ENCODE measurements at regions not wholly inside any gene's neighbourhood (a gene's known extent, or its start where the extent isn't known, plus 50 kb on each side); places are given as distances from the start of the nearest gene placed in this dataset.

DNA sequence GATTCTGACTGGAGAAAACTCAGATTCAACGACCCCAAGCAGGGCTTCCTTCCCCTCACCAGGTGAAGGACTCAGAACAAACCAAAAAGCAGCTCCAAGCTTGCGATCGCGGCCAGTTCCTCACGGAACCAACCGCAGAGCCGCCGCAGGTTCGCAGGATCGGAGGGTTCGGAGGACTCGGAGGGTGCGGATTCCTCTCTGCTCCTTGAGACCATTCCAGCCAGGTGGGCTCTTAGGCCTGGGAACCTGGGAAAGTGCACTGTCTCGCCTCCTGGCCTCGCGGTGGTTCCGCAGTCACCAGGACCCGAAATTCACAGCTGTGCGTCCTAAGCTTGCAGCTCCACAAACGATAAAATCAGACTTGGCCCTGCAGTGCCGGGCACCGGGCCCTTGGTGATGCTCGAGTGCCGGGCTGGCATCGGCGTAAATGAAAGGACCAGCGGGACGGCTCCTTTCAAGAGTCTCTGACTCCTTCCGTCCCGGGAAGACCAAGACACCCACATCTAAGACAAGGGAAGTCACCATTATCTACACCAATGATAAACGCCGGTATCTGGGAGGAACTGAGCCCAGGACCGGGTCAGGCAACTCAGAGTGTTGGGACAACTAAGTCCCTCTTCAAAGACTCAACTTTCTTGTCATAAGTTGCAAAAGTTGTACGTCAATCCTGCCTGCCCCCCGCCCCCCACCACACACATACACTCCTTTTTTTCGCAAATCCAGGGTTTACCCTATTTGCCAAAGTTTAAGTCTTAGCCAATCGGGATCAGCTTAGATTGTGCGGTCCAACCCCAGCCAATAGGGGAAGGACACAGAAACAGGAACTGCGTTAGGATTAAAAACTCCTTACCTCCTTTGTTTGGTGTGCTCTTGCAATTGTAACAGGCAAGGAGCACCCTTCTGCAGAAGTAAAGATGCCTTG lies 69.8 kb upstream of the PRSS16 start:
- peak overlapping the region; percentile 59; the same call in 1 of the 2 replicates for H2BK20ac ChIP-seq (ENCODE audit: low read depth, low read length)
- peak overlapping the region; percentile 80 for H4K91ac ChIP-seq (ENCODE audit: insufficient read depth, low read depth, low read length)
- H3K56ac ChIP-seq (ENCODE audit: extremely low read depth, insufficient read depth, low read length) = peak overlapping the region; percentile 91
- H3K4ac ChIP-seq (ENCODE audit: low read depth, low read length) = peak overlapping the region; percentile 82
- BruUV-seq (replicated peaks) = no TSS peak
- peak overlapping the region; percentile 95 for H3K4me3 ChIP-seq (ENCODE audit: insufficient read depth, low read depth, low read length)
- peak overlapping the region; percentile 75 for H2BK120ac ChIP-seq (ENCODE audit: low read depth, low read length)
- H3K36me3 ChIP-seq (ENCODE audit: control insufficient read depth, insufficient read depth, low read length) = no peaks in the 10 kb centered on the region
- H2BK15ac ChIP-seq (ENCODE audit: low read depth, low read length) = peak overlapping the region; percentile 96; the same call in 2 of the 3 replicates
- ATAC-seq (ENCODE audit: low read depth) = peak; percentile 92
- peak overlapping the region; percentile 85 for H2BK5ac ChIP-seq (ENCODE audit: low read depth, low read length, poor library complexity, severe bottlenecking)
- 0% methylated on average over 5 of the region's 39 CpGs; no CpG with 5 or more reads in 1 of the 2 experiments for WGBS, 2 experiments (ENCODE audit: extremely low coverage in 2 of 2, insufficient read length in 1 of 2)
- H2AFZ ChIP-seq (replicated peaks; ENCODE audit: low read length, poor library complexity) = peak overlapping the region; percentile 97
- H3K4me1 ChIP-seq (ENCODE audit: control insufficient read depth, insufficient read depth, low read length) = 0 out of 2 replicates have a peak, but pooled peaks cover 1% of the 10 kb centered on the region
- dilution Hi-C loops (cut with HindIII; ENCODE audit: low sequenced_read_pairs, unreplicated experiment) = no loop called here
- H3K9me3 ChIP-seq (ENCODE audit: control insufficient read depth, insufficient read depth, low read length) = no peaks in the 10 kb centered on the region
- H3K79me1 ChIP-seq (ENCODE audit: low read depth in 1 of 2, low read length in 2 of 2) = no peaks in the 10 kb centered on the region
- H3K27ac ChIP-seq (ENCODE audit: insufficient read depth, low read length) = peak overlapping the region; percentile 91
- peak overlapping the region; percentile 86 for H3K9ac ChIP-seq (ENCODE audit: low read depth, low read length)
- ChIA-PET POLR2A (ENCODE audit: unreplicated experiment) (interaction anchor here (0.6 to 1.7 kb wide), 3 partner anchors 16 to 1156 kb away, joined by 3 to 16 read pairs (median 6); a partner anchor contains a TSS), CTCF (interaction anchor here (0.5 to 1.1 kb wide), 4 partner anchors 11 to 1700 kb away, joined by 3 to 8 read pairs (median 3); no protein-coding TSS in a partner anchor)
- H3K18ac ChIP-seq (ENCODE audit: low read depth, low read length) = peak overlapping the region; percentile 92
- DNase-seq = peak; percentile 94
- H4K5ac ChIP-seq (ENCODE audit: low read depth, low read length) = peak overlapping the region; percentile 90
- H2AK5ac ChIP-seq (ENCODE audit: low read depth, low read length) = peak overlapping the region; percentile 67
- no peaks in the 10 kb centered on the region for H4K20me1 ChIP-seq (ENCODE audit: insufficient read depth, low read length)
- H3K14ac ChIP-seq (replicated peaks; ENCODE audit: low read depth, low read length) = peak overlapping the region; percentile 88
- 0 out of 2 replicates have a peak, but pooled peaks cover 3% of the 10 kb centered on the region for H3K9me1 ChIP-seq (ENCODE audit: insufficient read depth, low read length)
- in situ Hi-C loops (cut with MboI; ENCODE audit: low sequenced_read_pairs) = no loop called here
- intact Hi-C loops (cut with micrococcal nuclease) = loop anchor here (1.0 kb wide), 2 partner anchors 11 to 50 kb away; no protein-coding TSS in a partner anchor
- peak overlapping the region; percentile 79 for H2AK9ac ChIP-seq (replicated peaks; ENCODE audit: low read depth, low read length, poor library complexity)
- peak overlapping the region; percentile 64 to 79 for H4K8ac ChIP-seq (ENCODE audit: low read depth in 2 of 2, low read length in 2 of 2)
- H3K23ac ChIP-seq (ENCODE audit: low read depth, low read length) = peak overlapping the region; percentile 70; the same call in 1 of the 2 replicates
- peak overlapping the region; percentile 91 for H3K4me2 ChIP-seq (ENCODE audit: low read depth, low read length)
- no peaks in the 10 kb centered on the region for H3K27me3 ChIP-seq (ENCODE audit: control insufficient read depth, insufficient read depth, low read length)
- TF ChIP-seq CEBPB (IDR thresholded peaks at IDR 0.05; ENCODE audit: low read depth, low read length) (peak; percentile 43; the same call in 1 of the 2 replicates), NFE2L2 (IDR thresholded peaks at IDR 0.05; ENCODE audit: low read depth, low read length) (no peak), POLR2A (IDR thresholded peaks at IDR 0.05; ENCODE audit: low read depth, low read length) (peak; percentile 73; the same call in 1 of the 2 replicates), RAD21 (IDR thresholded peaks at IDR 0.05; ENCODE audit: low read length) (peak; percentile 55), MXI1 (IDR thresholded peaks at IDR 0.05; ENCODE audit: borderline replicate concordance, low read depth, low read length) (no peak), CHD1 (IDR thresholded peaks at IDR 0.05; ENCODE audit: low read depth, low read length) (peak; percentile 65), FOS (IDR thresholded peaks at IDR 0.05; ENCODE audit: low read depth, low read length) (no peak), MAZ (IDR thresholded peaks at IDR 0.05; ENCODE audit: borderline replicate concordance, low read depth, low read length) (no peak), BHLHE40 (IDR thresholded peaks at IDR 0.05; ENCODE audit: low read depth, low read length) (no peak), SMC3 (IDR thresholded peaks at IDR 0.05; ENCODE audit: low read depth, low read length) (no peak; the same call in 1 of the 2 replicates)
- TF ChIP-seq, protein P1, sequence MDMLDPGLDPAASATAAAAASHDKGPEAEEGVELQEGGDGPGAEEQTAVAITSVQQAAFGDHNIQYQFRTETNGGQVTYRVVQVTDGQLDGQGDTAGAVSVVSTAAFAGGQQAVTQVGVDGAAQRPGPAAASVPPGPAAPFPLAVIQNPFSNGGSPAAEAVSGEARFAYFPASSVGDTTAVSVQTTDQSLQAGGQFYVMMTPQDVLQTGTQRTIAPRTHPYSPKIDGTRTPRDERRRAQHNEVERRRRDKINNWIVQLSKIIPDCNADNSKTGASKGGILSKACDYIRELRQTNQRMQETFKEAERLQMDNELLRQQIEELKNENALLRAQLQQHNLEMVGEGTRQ (IDR thresholded peaks at IDR 0.05; ENCODE audit: low read depth, low read length) = no peak
- TF ChIP-seq, protein P2, sequence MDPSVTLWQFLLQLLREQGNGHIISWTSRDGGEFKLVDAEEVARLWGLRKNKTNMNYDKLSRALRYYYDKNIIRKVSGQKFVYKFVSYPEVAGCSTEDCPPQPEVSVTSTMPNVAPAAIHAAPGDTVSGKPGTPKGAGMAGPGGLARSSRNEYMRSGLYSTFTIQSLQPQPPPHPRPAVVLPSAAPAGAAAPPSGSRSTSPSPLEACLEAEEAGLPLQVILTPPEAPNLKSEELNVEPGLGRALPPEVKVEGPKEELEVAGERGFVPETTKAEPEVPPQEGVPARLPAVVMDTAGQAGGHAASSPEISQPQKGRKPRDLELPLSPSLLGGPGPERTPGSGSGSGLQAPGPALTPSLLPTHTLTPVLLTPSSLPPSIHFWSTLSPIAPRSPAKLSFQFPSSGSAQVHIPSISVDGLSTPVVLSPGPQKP (IDR thresholded peaks at IDR 0.05; ENCODE audit: borderline replicate concordance, low read depth, low read length) = no peak
- TF ChIP-seq, protein P3, sequence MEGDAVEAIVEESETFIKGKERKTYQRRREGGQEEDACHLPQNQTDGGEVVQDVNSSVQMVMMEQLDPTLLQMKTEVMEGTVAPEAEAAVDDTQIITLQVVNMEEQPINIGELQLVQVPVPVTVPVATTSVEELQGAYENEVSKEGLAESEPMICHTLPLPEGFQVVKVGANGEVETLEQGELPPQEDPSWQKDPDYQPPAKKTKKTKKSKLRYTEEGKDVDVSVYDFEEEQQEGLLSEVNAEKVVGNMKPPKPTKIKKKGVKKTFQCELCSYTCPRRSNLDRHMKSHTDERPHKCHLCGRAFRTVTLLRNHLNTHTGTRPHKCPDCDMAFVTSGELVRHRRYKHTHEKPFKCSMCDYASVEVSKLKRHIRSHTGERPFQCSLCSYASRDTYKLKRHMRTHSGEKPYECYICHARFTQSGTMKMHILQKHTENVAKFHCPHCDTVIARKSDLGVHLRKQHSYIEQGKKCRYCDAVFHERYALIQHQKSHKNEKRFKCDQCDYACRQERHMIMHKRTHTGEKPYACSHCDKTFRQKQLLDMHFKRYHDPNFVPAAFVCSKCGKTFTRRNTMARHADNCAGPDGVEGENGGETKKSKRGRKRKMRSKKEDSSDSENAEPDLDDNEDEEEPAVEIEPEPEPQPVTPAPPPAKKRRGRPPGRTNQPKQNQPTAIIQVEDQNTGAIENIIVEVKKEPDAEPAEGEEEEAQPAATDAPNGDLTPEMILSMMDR (conservative IDR thresholded peaks at IDR 0.05; ENCODE audit: low read depth, low read length) = peak; percentile 59

Data from IMR-90 (cell line).